MM.1S (cell line): ENCODE measurements at regions not wholly inside any gene's neighbourhood (a gene's known extent, or its start where the extent isn't known, plus 50 kb on each side); places are given as distances from the start of the nearest gene placed in this dataset.

ENCODE experiments used
- DNase-seq: peaks from one replicate; pipeline ENCODE4 v3.0.0-alpha.2; 2015
- H2AFZ ChIP-seq: fragments of 300-600 bp; sonication (generic); 2 replicates; pipeline ENCODE4 v1.6.0; 2016; ENCODE audit warnings: antibody characterized with exemption, low read length
- H3F3A ChIP-seq: fragments of 300-600 bp; sonication (generic); 2 replicates; pipeline ENCODE4 v1.6.1; 2016; ENCODE audit warnings: mild to moderate bottlenecking, antibody characterized with exemption, low read length, moderate library complexity, mixed read lengths; ENCODE audit not compliant: insufficient read depth
- H3K27ac ChIP-seq: fragments of 300-600 bp; sonication (generic); 2 replicates; pipeline ENCODE4 v1.5.1; 2016; ENCODE audit warnings: mild to moderate bottlenecking, low read length
- H3K27me3 ChIP-seq: fragments of 300-600 bp; sonication (generic); replicated peaks from 2 replicates; pipeline ENCODE4 v1.6.0; 2016; ENCODE audit warnings: low read length; ENCODE audit not compliant: insufficient read depth
- H3K36me3 ChIP-seq: fragments of 300-600 bp; sonication (generic); replicated peaks from 2 replicates; pipeline ENCODE4 v1.6.1; 2016; ENCODE audit warnings: mild to moderate bottlenecking, low read length, mixed read lengths; ENCODE audit not compliant: insufficient read depth
- H3K4me1 ChIP-seq: fragments of 300-600 bp; sonication (generic); 2 replicates; pipeline ENCODE4 v1.6.1; 2016; ENCODE audit warnings: low read length, mixed read lengths
- H3K4me2 ChIP-seq: fragments of 300-600 bp; sonication (generic); 2 replicates; pipeline ENCODE4 v1.6.0; 2016; ENCODE audit warnings: low read depth, low read length
- H3K4me3 ChIP-seq: fragments of 300-600 bp; sonication (generic); 2 replicates; pipeline ENCODE4 v1.5.1; 2016; ENCODE audit warnings: low read length, mixed read lengths
- H3K79me2 ChIP-seq: fragments of 300-600 bp; sonication (generic); 2 replicates; pipeline ENCODE4 v1.6.1; 2016; ENCODE audit warnings: mixed run types, low read length, mixed read lengths
- H3K9ac ChIP-seq: fragments of 300-600 bp; sonication (generic); 2 replicates; pipeline ENCODE4 v1.6.1; 2016; ENCODE audit warnings: low read length, mixed read lengths
- H3K9me2 ChIP-seq: fragments of 300-600 bp; sonication (generic); replicated peaks from 2 replicates; pipeline ENCODE4 v1.6.1; 2016; ENCODE audit warnings: mild to moderate bottlenecking, low read length, mixed read lengths; ENCODE audit not compliant: insufficient read depth
- H3K9me3 ChIP-seq: fragments of 300-600 bp; sonication (generic); replicated peaks from 2 replicates; pipeline ENCODE4 v1.6.1; 2016; ENCODE audit warnings: mild to moderate bottlenecking, low read length, mixed read lengths; ENCODE audit not compliant: insufficient read depth
- H4K20me1 ChIP-seq: fragments of 300-600 bp; sonication (generic); 2 replicates; pipeline ENCODE4 v1.6.1; 2016; ENCODE audit warnings: mild to moderate bottlenecking, low read length, moderate library complexity, mixed read lengths; ENCODE audit not compliant: insufficient read depth
- CTCF ChIP-seq: fragments of 300-600 bp; sonication (generic); IDR thresholded peaks from 2 replicates; pipeline ENCODE4 v1.5.1; 2016; ENCODE audit warnings: antibody characterized with exemption, low read length, mixed read lengths
- EZH2 ChIP-seq: fragments of 300-600 bp; sonication (generic); optimal IDR thresholded peaks from 2 replicates; pipeline ENCODE3; 2017; ENCODE audit warnings: low read depth, mild to moderate bottlenecking, antibody characterized with exemption, low read length, mixed read lengths
- EZH2phosphoT487 ChIP-seq: fragments of 300-600 bp; sonication (generic); IDR thresholded peaks from 2 replicates; pipeline ENCODE4 v1.6.1; 2018; ENCODE audit warnings: antibody characterized with exemption, low read length

- no peaks in the 10 kb centered on the region for H3K9me3 ChIP-seq
- H3K27me3 ChIP-seq: no peaks in the 10 kb centered on the region
- no peak overlapping the region for H3K9ac ChIP-seq
- no peak for DNase-seq
- H3K4me1 ChIP-seq: no peaks in the 10 kb centered on the region
- H3K9me2 ChIP-seq: no peaks in the 10 kb centered on the region
- no peaks in the 10 kb centered on the region for H3F3A ChIP-seq
- TF ChIP-seq CTCF (no peak), EZH2phosphoT487 (no peak), EZH2 (no peak)
- H3K4me2 ChIP-seq: no peak overlapping the region
- no peak overlapping the region for H3K27ac ChIP-seq
- no peak overlapping the region for H3K4me3 ChIP-seq
- no peak overlapping the region for H2AFZ ChIP-seq
- no peaks in the 10 kb centered on the region for H3K36me3 ChIP-seq
- no peaks in the 10 kb centered on the region for H3K79me2 ChIP-seq
- no peaks in the 10 kb centered on the region for H4K20me1 ChIP-seq
These were observed 717.3 kb downstream of the DACH1 start for GRCh38 chr13:71149498-71150363.

- no peaks in the 10 kb centered on the region for H3K27me3 ChIP-seq
- TF ChIP-seq EZH2phosphoT487 (no peak), CTCF (no peak), EZH2 (no peak)
- no peaks in the 10 kb centered on the region for H3K79me2 ChIP-seq
- no peaks in the 10 kb centered on the region for H3K9me2 ChIP-seq
- no peaks in the 10 kb centered on the region for H3K9me3 ChIP-seq
- no peaks in the 10 kb centered on the region for H3K36me3 ChIP-seq
- no peak overlapping the region for H3K9ac ChIP-seq
- no peak overlapping the region for H3K4me3 ChIP-seq
- no peak overlapping the region for H2AFZ ChIP-seq
- H3K4me2 ChIP-seq: no peak overlapping the region
- H3F3A ChIP-seq: no peaks in the 10 kb centered on the region
- no peak overlapping the region for H3K27ac ChIP-seq
- H4K20me1 ChIP-seq: no peaks in the 10 kb centered on the region
- no peak for DNase-seq
- no peaks in the 10 kb centered on the region for H3K4me1 ChIP-seq
These were observed 718.0 kb downstream of the DACH1 start for GRCh38 chr13:71149046-71149445.

- Histone ChIP-seq H4K20me1 (no peaks in the 10 kb centered on the region), H3K27ac (no peak overlapping the region), H3K79me2 (no peaks in the 10 kb centered on the region), H3K9me2 (no peaks in the 10 kb centered on the region), H3K9me3 (no peaks in the 10 kb centered on the region), H3K4me1 (no peaks in the 10 kb centered on the region), H3K4me2 (no peak overlapping the region), H3K9ac (no peak overlapping the region), H3K36me3 (no peaks in the 10 kb centered on the region), H2AFZ (no peak overlapping the region), H3F3A (no peaks in the 10 kb centered on the region), H3K27me3 (no peaks in the 10 kb centered on the region), H3K4me3 (no peak overlapping the region)
- DNase-seq: no peak
- TF ChIP-seq EZH2 (no peak), EZH2phosphoT487 (no peak), CTCF (no peak)
These were observed 718.6 kb downstream of the DACH1 start for GRCh38 chr13:71148396-71148795.
